ENCODE measurements at regions not wholly inside any gene's neighbourhood (a gene's known extent, or its start where the extent isn't known, plus 50 kb on each side); places are given as distances from the start of the nearest gene placed in this dataset.

GRCh38 chr5:73338256-73339050 is 110.1 kb downstream of the FOXD1 start:
- DNase-seq, result no peak

DNA sequence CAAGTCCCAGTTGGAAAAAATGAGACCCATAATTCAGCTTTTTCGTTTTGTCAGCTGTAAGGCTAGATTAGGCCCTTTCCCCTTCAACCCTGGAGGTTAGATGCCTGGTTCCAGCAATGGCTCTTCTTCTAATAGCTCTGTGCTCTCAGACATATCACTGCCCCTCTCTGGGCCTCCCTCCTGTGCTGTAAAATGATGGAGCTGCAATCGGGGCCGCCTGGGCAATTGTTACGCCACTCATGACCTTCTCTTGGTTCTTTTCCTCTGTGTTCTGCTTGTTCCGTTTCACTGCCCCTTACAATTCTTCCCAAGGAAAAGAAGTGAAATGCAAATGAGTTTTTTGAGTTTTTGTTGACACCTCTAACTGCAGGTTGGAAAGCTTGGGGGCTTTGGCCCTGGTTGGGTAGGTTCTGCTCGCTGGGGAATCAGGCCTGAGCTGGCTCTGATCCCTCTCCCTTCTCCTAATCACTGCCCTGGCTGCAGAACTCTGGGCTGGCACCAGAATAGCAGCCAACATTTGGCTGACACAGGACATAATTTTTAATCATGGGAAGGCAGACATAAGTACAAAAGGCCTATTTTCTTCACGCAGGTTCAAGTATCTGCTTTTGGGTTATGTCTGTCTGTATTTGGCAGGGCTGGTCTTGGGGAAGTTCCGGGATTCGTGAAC is 110.9 kb downstream of the FOXD1 start:
- no peak for DNase-seq

DNA sequence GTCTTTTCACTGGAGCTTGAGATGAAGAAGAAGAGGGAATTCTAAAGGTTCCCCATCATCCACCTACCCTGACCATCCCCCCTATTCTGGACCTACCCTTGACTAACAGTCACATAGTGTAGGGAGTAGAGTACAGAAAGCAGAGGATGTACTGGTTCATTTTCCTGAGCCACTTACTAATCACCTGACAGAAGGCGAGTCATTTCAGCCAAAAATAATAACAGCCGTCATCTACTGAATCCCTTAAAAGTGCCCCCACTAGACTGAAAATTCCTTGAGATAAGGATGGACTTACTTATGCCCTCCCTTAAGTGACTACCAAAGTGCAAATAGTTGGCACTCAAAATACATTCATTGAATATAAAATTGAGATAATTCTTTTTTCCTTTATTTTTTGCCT is 112.2 kb downstream of the FOXD1 start:
- DNase-seq, result no peak

- DNase-seq, result no peak
Observed at GRCh38 chr5:73333944-73334703, 114.5 kb downstream of the FOXD1 start.

GRCh38 chr5:73330613-73331012 is 118.0 kb downstream of the FOXD1 start:
- DNase-seq, result no peak

DNA sequence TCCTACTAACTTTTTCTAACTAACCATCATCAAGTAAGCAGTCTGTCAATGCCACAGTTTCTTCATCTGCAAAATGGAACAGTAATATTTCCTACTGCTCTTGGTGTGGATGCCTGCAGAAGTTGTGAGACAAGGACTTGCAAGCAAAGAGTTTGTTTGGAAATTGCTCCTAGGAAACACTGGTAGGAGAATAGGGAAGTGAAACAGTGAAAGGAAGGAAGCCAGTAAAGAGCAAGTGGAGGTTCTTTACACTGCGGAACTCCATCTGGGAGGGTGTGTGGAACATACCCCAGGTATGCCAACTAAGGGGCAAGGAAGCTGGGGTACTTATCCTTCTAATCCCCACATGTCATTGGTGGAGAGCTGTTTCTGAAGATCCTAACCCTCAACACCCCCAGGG is 119.9 kb downstream of the FOXD1 start:
- no peak for DNase-seq

DNA sequence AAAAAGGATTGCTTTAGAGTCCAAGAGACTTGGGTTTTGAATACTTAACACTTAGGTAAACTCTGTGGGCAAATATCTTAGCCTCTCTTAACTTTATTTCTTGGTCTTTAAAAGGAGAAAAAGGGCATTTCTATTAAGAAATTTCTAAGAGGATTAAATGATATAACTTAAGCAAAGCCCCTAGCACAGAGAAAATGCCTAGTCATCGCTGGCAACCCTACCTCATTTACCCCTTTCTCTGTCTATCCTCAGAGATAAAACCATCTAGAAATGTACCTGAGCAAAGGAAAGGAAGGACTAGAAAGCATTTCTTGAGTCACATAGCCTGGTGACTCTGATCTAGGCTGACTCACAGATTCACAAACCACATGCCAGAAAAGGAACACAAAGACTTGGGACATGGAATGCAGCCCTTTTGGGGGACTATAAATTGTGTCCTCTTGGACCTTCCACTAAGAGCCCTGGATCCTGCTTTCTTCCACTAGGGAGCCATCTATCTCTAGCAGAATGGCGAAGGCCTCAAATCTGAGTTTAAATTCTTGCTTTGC is 120.6 kb downstream of the FOXD1 start:
- DNase-seq, result no peak

- no peak for DNase-seq
Observed at GRCh38 chr5:73325546-73325945, 123.0 kb downstream of the FOXD1 start.

GRCh38 chr5:73323466-73323865 is 125.1 kb downstream of the FOXD1 start:
- DNase-seq, result no peak

DNA sequence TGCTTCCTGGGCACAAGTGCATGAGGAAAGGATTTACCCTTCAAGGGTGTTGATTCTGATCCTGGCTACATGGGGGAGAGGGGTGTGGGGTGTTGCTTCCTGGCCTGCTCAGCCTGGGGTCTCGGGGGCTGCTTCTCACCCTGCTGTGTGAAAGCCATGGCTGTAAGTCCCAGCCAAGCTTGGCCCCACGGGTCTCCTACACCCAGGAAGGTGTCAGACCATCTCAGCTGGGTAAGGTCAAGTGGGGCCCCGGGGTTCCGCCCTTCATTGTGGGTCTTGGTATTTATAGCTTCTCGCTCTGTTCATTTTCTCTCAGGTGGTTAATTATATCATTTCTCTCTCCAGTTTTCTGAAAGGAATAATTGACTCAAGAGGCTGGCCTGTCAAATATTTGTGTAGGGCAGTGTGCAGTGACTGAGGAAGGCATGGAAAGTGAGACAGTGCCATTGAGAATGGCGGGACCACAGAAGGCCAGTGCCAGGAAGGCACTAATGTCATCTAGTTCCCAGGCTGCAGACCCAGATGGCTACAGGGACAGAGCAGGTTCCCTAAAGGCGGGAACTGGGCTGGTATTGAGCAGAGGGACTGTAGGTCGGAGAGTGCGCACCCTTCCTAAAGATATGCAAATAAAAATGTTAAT is 126.0 kb downstream of the FOXD1 start:
- no peak for DNase-seq

DNA sequence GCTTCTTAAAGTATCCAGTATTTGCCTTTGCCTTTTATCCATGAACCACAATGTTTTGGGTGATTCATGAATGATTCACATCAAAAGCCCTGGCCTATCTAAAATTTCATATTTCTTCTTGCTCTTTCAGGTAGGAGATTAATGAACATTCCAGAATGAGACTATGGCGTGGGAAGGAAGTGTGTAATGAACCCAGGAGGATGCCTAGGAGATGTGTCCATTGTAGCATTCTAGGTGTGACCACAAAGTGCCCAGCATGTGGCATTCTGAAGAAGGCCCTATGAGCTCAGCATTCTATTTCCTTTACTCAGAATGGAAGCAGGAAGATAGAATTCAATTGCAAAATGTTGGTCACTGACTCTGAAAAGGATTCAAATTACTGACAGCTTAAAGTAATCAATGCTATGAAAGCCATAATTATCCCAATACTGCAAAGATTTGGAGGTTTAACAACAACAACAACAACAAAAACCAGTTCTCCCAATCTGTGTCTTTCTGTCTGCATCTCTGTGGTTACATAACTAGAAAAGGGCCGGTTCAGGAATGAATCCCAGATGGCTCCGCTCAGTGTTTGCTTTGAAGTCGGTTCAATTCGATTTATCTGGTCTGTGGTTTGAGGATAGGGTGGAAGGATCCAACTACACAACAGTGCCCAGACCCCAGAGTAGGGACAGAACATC is 126.7 kb downstream of the FOXD1 start:
- no peak for DNase-seq

- no peak for DNase-seq
Observed at GRCh38 chr5:73319036-73319435, 129.5 kb downstream of the FOXD1 start.

GRCh38 chr5:73318308-73318719 is 130.3 kb downstream of the FOXD1 start:
- no peak for DNase-seq

DNA sequence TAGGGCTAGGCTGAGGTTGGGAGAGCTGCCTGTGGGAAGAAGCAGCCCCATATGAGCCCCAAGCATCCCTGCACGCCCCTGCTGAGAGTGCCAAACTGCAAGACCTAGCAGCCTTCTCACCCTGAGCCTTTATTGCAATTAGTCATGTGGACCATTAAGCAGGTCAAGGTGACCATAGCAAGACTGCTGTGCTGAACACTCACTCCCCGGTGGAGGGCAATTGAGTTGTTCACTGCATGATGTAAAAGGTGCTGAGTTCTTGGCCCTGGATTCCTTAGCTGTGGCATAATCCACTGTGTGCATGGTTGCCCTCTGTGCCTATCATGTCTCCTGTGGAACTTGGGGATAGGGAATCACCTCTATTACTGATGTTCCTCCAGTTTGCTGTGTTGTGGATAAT is 131.1 kb downstream of the FOXD1 start:
- no peak for DNase-seq

- no peak for DNase-seq
Observed at GRCh38 chr5:73314395-73315257, 134.0 kb downstream of the FOXD1 start.

DNA sequence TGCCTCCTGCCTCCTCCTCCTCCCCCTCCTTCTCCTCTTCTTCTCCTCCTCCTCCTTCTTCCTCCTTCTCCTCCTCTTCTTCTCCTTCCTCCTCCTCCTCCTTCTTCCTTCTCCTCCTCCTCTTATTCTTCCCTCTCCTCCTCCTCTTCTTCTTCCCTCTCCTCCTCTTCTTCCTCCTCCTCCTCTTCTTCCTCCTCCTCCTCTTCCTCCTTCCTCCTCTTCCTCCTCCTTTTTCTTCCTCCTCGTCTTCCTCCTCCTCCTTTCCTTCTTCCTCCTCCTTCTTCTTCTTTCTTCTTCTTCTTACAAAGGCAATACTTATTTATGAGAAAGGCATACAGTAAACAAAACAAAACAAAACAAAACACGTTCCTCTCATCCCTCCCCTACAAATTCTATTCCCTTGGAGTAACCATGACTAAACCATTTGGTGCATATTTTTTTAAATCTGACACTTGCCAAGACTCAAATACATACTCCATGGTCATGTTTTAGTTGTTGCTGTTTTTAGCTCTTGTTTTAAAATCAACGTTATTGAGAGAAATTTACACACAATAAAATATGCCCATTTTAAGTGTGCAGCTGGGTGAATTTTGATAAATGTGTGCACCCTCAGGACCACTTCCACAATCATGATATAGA is 135.6 kb downstream of the FOXD1 start:
- DNase-seq, result no peak

- no peak for DNase-seq
Observed at GRCh38 chr5:73312146-73312871, 136.3 kb downstream of the FOXD1 start.

DNA sequence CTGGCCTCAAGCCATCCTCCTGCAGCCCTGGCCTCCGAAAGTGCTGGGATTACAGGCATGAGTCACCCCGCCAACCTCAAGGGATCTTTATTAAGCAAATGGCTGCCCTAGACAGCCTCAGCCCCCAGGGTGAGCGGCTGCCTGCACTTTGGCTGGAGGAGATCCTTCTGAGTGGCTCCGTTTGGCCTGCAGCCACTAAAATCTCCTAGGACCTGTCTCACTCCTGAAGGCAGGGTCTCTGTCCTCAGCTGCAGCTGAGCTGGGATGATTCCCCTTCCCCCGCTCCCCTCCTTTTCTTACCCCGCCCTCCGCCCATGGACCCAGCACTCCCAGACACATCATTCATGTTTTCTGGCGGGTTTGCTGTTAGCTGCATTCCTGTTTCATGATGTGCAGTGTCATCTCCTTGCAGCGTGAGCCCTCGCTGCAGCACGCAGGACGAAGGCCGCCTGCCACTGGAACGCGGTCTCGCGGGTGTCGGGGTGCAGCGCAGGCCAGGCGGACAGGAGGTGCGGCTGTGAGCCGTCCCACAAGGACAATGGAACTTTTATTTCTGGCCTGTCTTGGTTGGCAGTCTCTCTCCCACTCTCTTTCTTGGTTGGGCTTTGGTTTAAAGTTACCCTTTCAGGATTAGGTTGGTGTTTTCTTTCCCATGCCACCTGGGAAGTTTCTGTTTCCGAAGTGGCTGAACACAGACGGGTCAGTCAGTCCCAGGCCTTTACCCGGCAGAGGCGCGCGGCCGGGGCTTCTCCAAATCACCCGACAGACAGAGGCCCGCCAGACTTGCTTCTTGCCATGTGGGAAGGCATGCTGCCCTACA is 137.1 kb downstream of the FOXD1 start:
- DNase-seq, result no peak

- DNase-seq, result no peak
Observed at GRCh38 chr5:73307645-73308355, 134.8 kb downstream of the TMEM174 start.

Data from stimulated activated CD4-positive, alpha-beta T cell treated with anti-CD3 and anti-CD28 coated beads, Interleukin-4, amount 100 ng/mL, for 1 hour (primary cell).